Hepatic stellate cell (primary cell): ENCODE measurements at regions not wholly inside any gene's neighbourhood (a gene's known extent, or its start where the extent isn't known, plus 50 kb on each side); places are given as distances from the start of the nearest gene placed in this dataset.
A peak's percentile ranks its signal among the peaks of the same experiment; 100 is the strongest.

Experiments
- DNase-seq: peaks from one replicate; pipeline ENCODE4 v3.0.0; 2011; ENCODE audit warnings: low spot score

DNA sequence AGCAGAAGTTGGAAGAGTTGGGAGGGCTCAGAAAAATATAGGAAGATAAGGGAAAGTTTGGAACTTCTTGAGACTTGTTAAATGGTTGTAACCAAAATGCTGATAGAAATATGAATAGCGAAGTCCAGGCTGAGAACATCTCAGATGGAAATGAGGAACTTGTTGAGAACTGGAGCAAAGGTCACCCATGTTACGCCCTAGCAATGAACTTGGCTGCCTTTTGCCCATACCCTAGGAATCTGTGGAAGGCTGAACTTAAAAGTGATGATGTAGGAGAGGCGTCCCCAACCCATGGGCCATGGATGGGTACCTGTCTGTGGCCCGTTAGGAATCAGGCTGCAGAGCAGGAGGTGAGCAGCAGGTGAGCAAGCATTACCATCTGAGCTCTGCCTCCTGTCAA, 347.8 kb downstream of the ARL4A start:
- no peak for DNase-seq

GRCh38 chr7:13036256-13036780, 348.9 kb downstream of the ARL4A start:
- no peak for DNase-seq

- DNase-seq = no peak
Measured at GRCh38 chr7:13037216-13037615, 349.8 kb downstream of the ARL4A start.

DNA sequence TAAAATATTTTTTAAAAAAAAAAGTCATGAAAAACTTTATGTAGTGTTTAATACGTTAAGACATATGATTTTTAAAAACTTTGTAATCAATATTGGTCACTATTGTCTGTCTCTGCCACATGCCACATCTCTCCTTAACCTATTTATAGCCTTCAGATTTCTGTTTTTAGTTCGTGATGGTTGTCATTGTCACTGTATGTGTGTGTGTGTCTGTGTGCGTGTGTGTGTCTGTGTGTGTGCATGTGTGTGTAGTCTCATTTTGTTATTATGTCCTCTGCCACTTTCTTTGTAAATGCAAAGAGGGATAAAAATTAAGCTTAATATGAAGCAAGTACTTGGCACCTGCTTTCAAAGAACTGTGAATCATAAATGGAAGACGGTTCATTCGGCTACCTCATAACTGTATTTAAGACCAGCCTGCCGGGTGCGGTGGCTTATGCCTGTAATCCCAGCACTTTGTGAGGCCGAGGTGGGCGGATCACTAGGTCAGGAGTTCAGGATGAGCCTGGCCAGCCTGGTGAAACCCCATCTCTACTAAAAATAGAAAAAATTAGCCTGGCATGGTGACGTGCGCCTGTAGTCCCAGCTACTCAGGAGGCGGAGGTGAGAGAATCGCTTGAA, 354.0 kb downstream of the ARL4A start:
- DNase-seq = no peak

GRCh38 chr7:13042605-13043236, 355.3 kb downstream of the ARL4A start:
- no peak for DNase-seq

GRCh38 chr7:13044309-13044708, 356.9 kb downstream of the ARL4A start:
- DNase-seq = no peak

DNA sequence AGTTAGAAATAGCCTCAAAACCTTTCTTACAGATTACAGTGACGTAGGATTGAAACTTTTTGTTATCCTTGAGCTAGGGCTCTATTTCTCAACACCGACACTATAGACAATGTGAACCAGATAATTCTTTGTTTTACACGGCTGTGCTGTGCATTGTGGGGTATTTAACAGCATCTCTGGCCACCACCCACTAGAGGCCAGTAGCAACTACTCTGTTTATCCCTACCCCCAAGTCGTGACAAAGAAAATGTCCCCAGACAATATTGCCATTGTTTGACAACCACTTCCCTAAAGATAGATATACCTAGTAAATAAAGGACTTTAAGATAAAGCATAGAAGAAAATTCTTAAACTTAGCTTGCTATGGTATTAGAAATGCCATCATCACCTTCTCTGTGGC, 359.6 kb downstream of the ARL4A start:
- no peak for DNase-seq

DNA sequence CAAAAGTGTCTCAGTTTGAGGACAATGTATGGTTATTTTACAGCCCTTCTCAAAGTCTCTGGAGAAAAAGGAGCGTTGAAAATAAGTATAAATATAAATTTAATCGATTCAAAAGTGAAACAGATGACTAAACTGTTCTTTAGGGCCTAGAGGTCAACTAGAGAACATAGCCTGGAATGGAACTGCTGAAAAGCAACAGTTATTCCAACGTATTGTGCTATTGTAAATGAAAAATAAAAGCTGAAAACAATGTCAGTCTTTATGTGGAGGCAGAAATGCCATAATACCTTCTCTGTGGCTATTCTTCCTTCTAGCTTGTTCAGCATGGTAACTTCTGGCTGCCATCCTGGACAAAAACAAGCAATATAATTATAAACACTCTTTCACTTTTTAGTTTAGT, 362.5 kb downstream of the ARL4A start:
- DNase-seq = no peak

GRCh38 chr7:13050703-13051102, 363.3 kb downstream of the ARL4A start:
- peak; percentile 29 for DNase-seq

GRCh38 chr7:13055732-13056368, 368.4 kb downstream of the ARL4A start:
- no peak for DNase-seq

DNA sequence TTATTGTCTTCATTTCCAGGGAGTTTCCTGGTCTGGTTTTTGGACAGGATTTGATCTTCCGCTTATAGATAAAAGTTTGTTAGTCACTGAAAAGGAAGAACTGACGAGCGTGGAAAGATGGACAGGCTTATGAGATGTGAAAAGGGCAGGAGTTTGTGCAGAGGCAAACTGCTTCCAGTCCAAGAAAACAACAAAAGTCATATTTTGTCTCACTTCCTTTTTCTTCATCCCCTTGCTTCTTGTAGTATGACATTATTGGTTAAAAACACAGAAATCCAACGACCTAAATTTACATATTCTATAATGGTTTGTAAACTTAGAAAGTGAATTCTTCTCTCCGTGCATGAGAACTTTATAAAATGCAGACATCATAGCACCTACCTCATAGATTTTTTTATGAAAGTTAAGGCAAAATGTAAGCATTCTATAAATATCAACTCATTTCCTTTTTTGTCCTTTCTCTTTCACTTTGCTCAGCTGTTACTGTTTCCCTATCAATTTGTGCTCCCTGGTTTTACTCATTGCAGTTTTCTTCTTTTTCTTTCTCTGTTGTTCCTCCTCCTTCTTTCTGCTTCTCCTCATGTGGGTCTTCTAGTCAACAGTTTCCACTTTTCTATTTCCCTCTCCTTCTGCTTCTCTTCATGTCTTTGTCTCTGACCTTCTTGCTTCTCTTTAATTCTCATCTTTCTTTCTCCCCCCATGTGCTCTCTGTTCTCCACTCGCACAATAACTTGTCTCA, 370.2 kb downstream of the ARL4A start:
- no peak for DNase-seq

DNA sequence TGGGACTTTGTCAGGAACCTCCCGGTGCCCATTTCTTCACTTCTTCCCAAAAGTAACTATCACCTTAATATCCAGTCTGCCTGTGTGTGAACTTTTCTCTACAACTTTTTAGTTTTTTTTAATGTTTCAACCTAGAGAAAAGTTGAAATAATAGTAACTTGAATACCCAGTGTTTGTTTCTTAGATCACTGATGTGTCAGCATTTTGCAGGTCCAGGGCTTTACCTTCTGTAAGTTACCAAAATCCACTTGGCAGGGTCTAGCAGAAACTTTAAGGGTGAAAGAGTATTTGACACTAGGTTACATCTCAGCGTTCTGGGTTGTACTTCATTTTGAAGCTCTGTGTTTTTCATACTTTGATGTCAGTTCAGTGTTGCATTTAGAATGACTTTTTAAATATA, 372.7 kb downstream of the ARL4A start:
- no peak for DNase-seq

DNA sequence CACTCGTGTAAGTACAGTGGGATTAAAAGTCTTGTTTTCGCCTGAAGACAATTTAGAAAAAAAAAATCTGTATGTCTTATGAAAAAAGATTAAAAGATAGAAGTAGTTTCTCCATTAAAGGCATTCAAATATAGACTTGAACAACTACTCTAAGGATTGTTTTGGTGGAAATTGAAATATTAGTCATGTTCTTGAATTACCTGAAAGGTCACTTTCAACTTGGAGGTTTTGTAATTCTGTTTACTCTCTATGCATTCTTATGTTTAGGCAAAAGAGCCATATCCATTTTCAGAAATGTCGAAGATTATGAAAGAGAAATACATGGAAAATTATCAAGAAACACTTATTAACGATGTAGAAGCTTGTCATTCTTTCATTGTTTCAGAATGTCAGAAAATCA, 373.7 kb downstream of the ARL4A start:
- DNase-seq = no peak

- DNase-seq = no peak
Measured at GRCh38 chr7:13062631-13063030, 375.2 kb downstream of the ARL4A start.

GRCh38 chr7:13067036-13067435, 379.6 kb downstream of the ARL4A start:
- no peak for DNase-seq

DNA sequence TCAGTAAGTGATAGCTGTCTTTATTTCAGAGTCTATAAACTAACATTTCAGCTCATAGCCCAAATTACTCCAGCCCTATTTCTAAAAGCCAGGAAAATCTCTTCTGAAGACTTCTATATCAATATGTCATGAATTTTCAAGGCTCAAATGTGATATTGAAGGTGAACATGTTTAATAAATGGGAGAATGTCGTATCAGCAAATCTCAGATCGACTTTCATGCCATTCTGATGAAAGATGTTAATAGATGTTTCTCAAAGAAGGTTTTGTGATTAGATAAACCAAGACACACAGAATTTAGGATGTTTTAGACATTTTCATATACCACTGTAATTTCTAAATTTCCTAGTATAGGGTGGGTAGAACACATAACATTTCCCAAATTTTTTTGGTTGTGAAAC, 380.6 kb downstream of the ARL4A start:
- no peak for DNase-seq

DNA sequence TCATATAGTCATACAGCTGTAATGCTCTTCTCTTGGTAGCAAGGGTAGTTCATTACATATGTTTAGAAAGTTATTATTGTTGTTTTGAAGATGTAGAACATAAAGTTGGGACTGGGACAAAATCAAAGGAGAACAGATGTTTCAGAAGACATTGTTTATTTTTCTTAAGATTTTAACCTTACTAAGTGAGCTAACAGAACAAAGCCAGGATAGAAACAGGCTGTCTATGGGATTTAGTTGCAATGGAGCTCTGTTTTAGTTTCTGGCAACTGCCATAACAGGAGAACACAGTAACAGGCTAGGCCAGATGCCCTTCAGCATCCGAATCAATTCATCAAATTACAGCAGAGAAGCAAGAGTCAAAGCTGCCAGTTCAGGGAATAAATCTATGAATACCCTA, 382.4 kb downstream of the ARL4A start:
- DNase-seq = no peak

DNA sequence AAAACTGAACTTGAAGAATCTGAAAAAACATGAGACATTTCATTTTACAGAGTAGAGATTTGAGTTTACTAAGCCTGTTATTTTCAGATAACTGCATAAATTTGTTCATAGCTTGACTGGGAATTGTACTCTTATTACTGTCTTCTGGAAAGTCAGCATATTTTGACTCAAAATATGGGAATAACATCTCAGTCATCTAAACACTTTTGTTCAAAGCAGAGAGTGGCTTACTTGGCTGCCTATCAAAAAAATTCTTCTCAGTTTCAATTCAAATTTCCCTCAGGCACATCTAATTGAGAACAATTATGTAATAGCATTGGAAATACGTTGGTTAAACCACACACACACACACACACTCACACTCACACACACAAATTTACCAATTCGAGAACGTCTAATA, 384.6 kb downstream of the ARL4A start:
- DNase-seq = no peak

DNA sequence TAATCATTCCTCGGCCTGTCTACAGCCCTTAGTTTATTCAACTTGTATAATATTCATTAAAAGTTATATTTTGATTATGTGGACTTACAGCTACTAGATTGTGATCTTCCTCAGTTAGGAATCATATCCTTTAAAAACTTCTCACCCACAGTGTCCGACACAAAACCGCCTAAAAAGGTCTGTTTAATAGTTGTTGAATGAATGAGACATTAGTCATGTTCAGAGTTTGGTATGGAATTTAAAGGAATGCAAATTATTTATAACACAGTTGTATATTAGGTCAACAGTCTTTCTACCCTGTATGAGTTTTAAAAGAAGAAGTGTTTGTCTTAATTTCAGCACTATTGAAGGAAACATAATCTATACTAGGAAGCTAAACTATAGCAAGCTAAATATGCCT, 390.0 kb downstream of the ARL4A start:
- DNase-seq = no peak

DNA sequence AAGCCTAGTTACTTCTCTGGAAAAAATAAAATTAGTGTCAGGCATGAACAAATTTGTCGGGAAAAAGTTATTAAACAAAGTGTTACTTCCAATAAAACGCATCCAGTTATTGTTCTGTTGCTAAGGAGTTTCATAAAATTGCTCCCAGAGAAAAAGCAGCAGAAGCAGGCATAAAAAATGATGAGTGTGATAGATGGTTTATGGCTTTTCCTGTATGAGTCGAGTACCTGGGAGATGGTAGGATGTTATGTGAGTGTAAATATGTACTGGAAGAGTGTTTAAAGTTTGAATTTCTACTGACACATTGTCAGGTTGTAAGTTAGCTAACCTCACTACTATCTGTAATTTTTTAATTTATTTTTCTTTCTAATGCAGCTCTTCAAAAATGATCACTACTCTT, 390.7 kb downstream of the ARL4A start:
- DNase-seq = no peak

DNA sequence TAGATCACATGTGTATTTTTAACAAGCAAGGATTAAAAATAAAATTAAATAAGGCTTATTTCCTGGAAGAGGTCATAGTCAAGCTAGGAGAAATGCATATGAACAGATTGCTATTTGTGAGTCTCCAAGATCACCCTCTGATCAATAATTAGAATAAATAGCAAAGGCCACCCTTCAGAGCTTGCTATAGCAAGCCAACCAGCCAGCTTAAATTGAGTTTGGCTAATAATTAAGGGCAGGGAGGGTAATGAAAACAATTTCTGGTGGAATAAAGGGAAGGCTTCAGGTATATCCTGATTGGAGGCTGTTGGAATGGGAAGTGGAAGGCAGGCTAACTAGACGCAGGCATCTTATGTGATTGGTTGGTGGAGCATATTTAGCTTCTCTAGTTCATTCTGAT, 403.5 kb downstream of the ARL4A start:
- DNase-seq = no peak

GRCh38 chr7:13091974-13092707, 404.7 kb downstream of the ARL4A start:
- DNase-seq = no peak
